Keratinocyte (primary cell): ENCODE measurements at regions not wholly inside any gene's neighbourhood (a gene's known extent, or its start where the extent isn't known, plus 50 kb on each side); places are given as distances from the start of the nearest gene placed in this dataset.

Experiments used
- DNase-seq: peaks from one replicate; pipeline ENCODE4 v3.0.0-alpha.2; 2011; ENCODE audit warnings: low read depth, missing footprints, low spot score
- FAIRE-seq: peaks from 2 replicates; lab custom pipeline; 2011; peaks lifted over from hg19 to GRCh38; lab: Jason Lieb, UNC
- H2AFZ ChIP-seq: 2 replicates; pipeline ENCODE4 v1.6.0; 2012; ENCODE audit warnings: low read length, control low read depth, inconsistent platforms; ENCODE audit not compliant: control insufficient read depth
- H3K27ac ChIP-seq: 2 replicates; pipeline ENCODE4 v1.5.1; 2011; ENCODE audit warnings: low read length; ENCODE audit not compliant: control insufficient read depth, insufficient read depth
- H3K27me3 ChIP-seq: 3 replicates; pipeline ENCODE4 v1.6.0; 2011; ENCODE audit warnings: low read length; ENCODE audit not compliant: control insufficient read depth, insufficient read depth; ENCODE audit errors: extremely low read depth
- H3K36me3 ChIP-seq, 2 experiments: 2 replicates in 1 of 2; 3 replicates in 1 of 2; pipeline ENCODE4 v1.5.1; 2011; ENCODE audit warnings: low read length in 2 of 2, mild to moderate bottlenecking in 1 of 2; ENCODE audit not compliant: control insufficient read depth in 2 of 2, insufficient read depth in 2 of 2; ENCODE audit errors: extremely low read depth in 1 of 2
- H3K4me1 ChIP-seq: 3 replicates; pipeline ENCODE4 v1.5.1; 2011; ENCODE audit warnings: low read length; ENCODE audit not compliant: control insufficient read depth, insufficient read depth; ENCODE audit errors: extremely low read depth
- H3K4me2 ChIP-seq: 3 replicates; pipeline ENCODE4 v1.6.0; 2011; ENCODE audit warnings: low read depth, low read length; ENCODE audit not compliant: control insufficient read depth, insufficient read depth; ENCODE audit errors: extremely low read depth
- H3K4me3 ChIP-seq, 3 experiments: fragments of 200-600 bp in 1 of 3; sonication (generic) in 1 of 3; 2 replicates in 2 of 3; 3 replicates in 1 of 3; pipeline ENCODE4 v1.5.1; 2011 to 2016; ENCODE audit warnings: low read length in 3 of 3, mild to moderate bottlenecking in 3 of 3, control low read depth in 2 of 3, inconsistent platforms in 1 of 3, low read depth in 1 of 3, mixed read lengths in 1 of 3, mixed run types in 1 of 3, moderate library complexity in 1 of 3; ENCODE audit not compliant: control insufficient read depth in 2 of 3, insufficient read depth in 2 of 3; ENCODE audit errors: extremely low read depth in 1 of 3
- H3K79me2 ChIP-seq: 2 replicates; pipeline ENCODE4 v1.6.0; 2012; ENCODE audit warnings: low read length; ENCODE audit not compliant: control insufficient read depth, insufficient read depth
- H3K9ac ChIP-seq: 3 replicates; pipeline ENCODE4 v1.6.0; 2011; ENCODE audit warnings: low read length; ENCODE audit not compliant: control insufficient read depth, insufficient read depth; ENCODE audit errors: extremely low read depth
- H3K9me1 ChIP-seq: 3 replicates; pipeline ENCODE4 v1.6.0; 2011; ENCODE audit warnings: low read length; ENCODE audit not compliant: control insufficient read depth, insufficient read depth; ENCODE audit errors: extremely low read depth
- H3K9me3 ChIP-seq: 2 replicates; pipeline ENCODE4 v1.5.1; 2012; ENCODE audit warnings: low read depth, low read length; ENCODE audit not compliant: control insufficient read depth
- H4K20me1 ChIP-seq: 3 replicates; pipeline ENCODE4 v1.6.0; 2011; ENCODE audit warnings: low read length; ENCODE audit not compliant: control insufficient read depth, insufficient read depth; ENCODE audit errors: extremely low read depth
- EZH2 ChIP-seq: IDR thresholded peaks from one replicate; pipeline ENCODE4 v1.6.1; 2012; ENCODE audit warnings: inconsistent platforms, mild to moderate bottlenecking, low read length, moderate library complexity
- dilution Hi-C: fragments of 300-500 bp; cut with MboI; formaldehyde crosslinking; loops from one replicate; pipeline ENCODE4 v1.7.0; 2020; ENCODE audit warnings: low sequenced_read_pairs; ENCODE audit not compliant: extremely low pct_ligation_motif_present
- TF ChIP-seq, protein P1 (sequence below), 3 experiments: IDR thresholded peaks in 1 of 3; conservative IDR thresholded peaks in 1 of 3; optimal IDR thresholded peaks in 1 of 3; 2 replicates in 2 of 3; 3 replicates in 1 of 3; pipeline versions ENCODE3 to v1.5.1; 2011; ENCODE audit warnings: low read length in 3 of 3, mild to moderate bottlenecking in 3 of 3, moderate library complexity in 2 of 3, control low read depth in 1 of 3, inconsistent platforms in 1 of 3; ENCODE audit not compliant: insufficient read depth in 2 of 3; ENCODE audit errors: extremely low read depth in 1 of 3

DNA sequence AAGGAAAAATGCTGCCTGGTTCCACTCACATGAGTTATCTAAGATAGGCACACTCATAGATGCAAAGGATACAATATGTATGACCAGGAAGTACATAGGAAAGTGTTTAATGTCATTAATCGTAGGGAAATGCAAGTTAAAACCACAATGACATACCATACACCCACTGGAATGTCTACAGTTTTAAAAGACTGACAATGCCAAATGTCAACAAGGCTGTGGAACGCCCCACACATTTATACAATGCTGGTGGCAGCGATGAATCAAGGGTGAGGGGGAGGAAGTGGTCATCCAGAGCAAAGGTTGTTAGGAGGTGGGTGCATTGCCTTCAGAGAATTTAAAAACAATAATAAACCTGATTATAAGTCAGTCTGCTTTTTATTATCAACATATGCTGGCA lies 437.8 kb downstream of the ARHGEF28 start:
- peak overlapping the region; percentile 0 for H3K4me2 ChIP-seq
- no peak overlapping the region for H2AFZ ChIP-seq
- H4K20me1 ChIP-seq: no peaks in the 10 kb centered on the region
- no peaks in the 10 kb centered on the region for H3K9me1 ChIP-seq
- no peak overlapping the region for H3K9ac ChIP-seq
- H3K27ac ChIP-seq: no peak overlapping the region
- H3K27me3 ChIP-seq: no peaks in the 10 kb centered on the region
- H3K4me3 ChIP-seq: no peak overlapping the region
- DNase-seq (no peak), FAIRE-seq (peak; percentile 85)
- H3K79me2 ChIP-seq: no peaks in the 10 kb centered on the region
- no peaks in the 10 kb centered on the region for H3K36me3 ChIP-seq
- H3K9me3 ChIP-seq: no peaks in the 10 kb centered on the region
- no peak for TF ChIP-seq EZH2
- TF ChIP-seq, protein P1, sequence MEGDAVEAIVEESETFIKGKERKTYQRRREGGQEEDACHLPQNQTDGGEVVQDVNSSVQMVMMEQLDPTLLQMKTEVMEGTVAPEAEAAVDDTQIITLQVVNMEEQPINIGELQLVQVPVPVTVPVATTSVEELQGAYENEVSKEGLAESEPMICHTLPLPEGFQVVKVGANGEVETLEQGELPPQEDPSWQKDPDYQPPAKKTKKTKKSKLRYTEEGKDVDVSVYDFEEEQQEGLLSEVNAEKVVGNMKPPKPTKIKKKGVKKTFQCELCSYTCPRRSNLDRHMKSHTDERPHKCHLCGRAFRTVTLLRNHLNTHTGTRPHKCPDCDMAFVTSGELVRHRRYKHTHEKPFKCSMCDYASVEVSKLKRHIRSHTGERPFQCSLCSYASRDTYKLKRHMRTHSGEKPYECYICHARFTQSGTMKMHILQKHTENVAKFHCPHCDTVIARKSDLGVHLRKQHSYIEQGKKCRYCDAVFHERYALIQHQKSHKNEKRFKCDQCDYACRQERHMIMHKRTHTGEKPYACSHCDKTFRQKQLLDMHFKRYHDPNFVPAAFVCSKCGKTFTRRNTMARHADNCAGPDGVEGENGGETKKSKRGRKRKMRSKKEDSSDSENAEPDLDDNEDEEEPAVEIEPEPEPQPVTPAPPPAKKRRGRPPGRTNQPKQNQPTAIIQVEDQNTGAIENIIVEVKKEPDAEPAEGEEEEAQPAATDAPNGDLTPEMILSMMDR (optimal IDR thresholded peaks at IDR 0.05 in 1 of 3, IDR thresholded peaks at IDR 0.05 in 1 of 3, conservative IDR thresholded peaks at IDR 0.05 in 1 of 3; ENCODE audit: extremely low read depth in 1 of 3, insufficient read depth in 2 of 3, low read length in 3 of 3): no peak
- dilution Hi-C loops: no loop called here
- peaks cover 21% of the 10 kb centered on the region for H3K4me1 ChIP-seq

DNA sequence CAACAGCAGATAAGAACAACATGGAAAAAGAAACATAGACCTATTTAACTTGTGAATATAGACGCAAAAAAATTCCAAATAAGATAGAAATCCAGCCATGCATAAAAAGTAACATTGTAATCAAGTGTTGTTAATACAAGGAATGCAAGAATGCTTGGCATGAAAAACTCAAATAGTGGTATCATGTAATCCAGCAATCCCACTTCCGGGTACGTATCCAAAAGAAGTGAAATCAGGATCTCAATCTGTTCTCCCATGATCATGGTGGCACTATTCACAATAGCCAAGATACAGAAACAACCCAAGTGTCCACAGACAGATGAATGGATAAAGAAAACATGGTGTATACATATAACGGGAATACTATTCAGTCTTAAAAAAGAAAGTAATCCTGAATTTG lies 437.4 kb downstream of the ARHGEF28 start:
- no peak overlapping the region for H2AFZ ChIP-seq
- no peaks in the 10 kb centered on the region for H3K79me2 ChIP-seq
- no peaks in the 10 kb centered on the region for H3K9me1 ChIP-seq
- FAIRE-seq (peak; percentile 57), DNase-seq (no peak)
- no peaks in the 10 kb centered on the region for H4K20me1 ChIP-seq
- H3K4me3 ChIP-seq: no peak overlapping the region
- peak overlapping the region; percentile 0 for H3K4me2 ChIP-seq
- dilution Hi-C loops: no loop called here
- H3K27ac ChIP-seq: no peak overlapping the region
- no peaks in the 10 kb centered on the region for H3K27me3 ChIP-seq
- TF ChIP-seq, protein P1 (optimal IDR thresholded peaks at IDR 0.05 in 1 of 3, IDR thresholded peaks at IDR 0.05 in 1 of 3, conservative IDR thresholded peaks at IDR 0.05 in 1 of 3; ENCODE audit: extremely low read depth in 1 of 3, insufficient read depth in 2 of 3, low read length in 3 of 3): no peak
- TF ChIP-seq EZH2: no peak
- H3K9me3 ChIP-seq: no peaks in the 10 kb centered on the region
- H3K36me3 ChIP-seq: no peaks in the 10 kb centered on the region
- no peak overlapping the region for H3K9ac ChIP-seq
- peaks cover 21% of the 10 kb centered on the region for H3K4me1 ChIP-seq
